ENCODE measurements at regions not wholly inside any gene's neighbourhood (a gene's known extent, or its start where the extent isn't known, plus 50 kb on each side); places are given as distances from the start of the nearest gene placed in this dataset.
"Not testable (repeated sequence)": the region's sequence is repeated elsewhere in the genome, so short reads cannot be mapped to it uniquely, and the experiment has no call there.

- H3K36me3 ChIP-seq (ENCODE audit: control insufficient read depth, insufficient read depth, low read length): no peaks in the 10 kb centered on the region
Observed at GRCh38 chr9:7578951-7579350, 220.6 kb downstream of the DMAC1 start.

DNA sequence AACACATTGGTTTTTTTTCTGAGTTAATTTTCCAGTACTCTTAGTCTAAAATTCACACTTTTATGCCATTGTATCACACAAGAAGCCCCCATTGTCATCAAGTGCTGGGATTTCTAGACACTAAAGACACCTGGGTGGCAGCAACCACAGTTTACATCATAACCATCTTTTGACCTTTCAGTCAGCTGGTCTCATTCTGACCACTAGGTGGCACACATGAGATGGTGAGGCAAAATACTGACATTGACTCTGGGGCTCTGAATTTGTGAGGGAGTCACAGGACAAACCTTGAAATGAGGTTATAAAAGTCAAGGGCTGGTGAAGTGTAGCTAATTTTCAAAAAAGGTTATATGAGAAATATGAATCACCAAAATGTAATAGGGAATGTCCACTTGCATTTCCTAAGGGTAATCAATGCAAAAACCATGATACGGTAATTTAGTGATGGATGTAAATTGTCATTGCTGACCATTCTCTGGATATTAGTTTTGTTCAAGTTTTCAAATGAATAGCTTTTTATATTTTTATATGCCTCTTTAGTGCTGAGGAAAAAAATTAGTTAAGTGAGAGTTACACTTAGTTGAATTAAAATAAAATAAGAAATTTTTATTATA lies 229.4 kb downstream of the DMAC1 start:
- no peak overlapping the region for H3K4me3 ChIP-seq (ENCODE audit: low read depth, low read length)
- H3K36me3 ChIP-seq (ENCODE audit: control insufficient read depth, insufficient read depth, low read length): no peaks in the 10 kb centered on the region
- H3K9ac ChIP-seq (ENCODE audit: low read depth, low read length): no peak overlapping the region
- peaks cover 4% of the 10 kb centered on the region for H3K4me1 ChIP-seq (ENCODE audit: control insufficient read depth, insufficient read depth, low read length)
- no peaks in the 10 kb centered on the region for H3K9me3 ChIP-seq (ENCODE audit: control insufficient read depth, insufficient read depth, low read length)
- H3K27me3 ChIP-seq (ENCODE audit: control insufficient read depth, insufficient read depth, low read length): no peaks in the 10 kb centered on the region

More at GRCh38 chr9:7578951-7579350, 220.6 kb downstream of the DMAC1 start:
- no peak overlapping the region for H3K9ac ChIP-seq (ENCODE audit: low read depth, low read length)
- H3K27me3 ChIP-seq (ENCODE audit: control insufficient read depth, insufficient read depth, low read length): no peaks in the 10 kb centered on the region
- no peak overlapping the region for H3K4me3 ChIP-seq (ENCODE audit: low read depth, low read length)
- H3K9me3 ChIP-seq (ENCODE audit: control insufficient read depth, insufficient read depth, low read length): no peaks in the 10 kb centered on the region
- no peaks in the 10 kb centered on the region for H3K4me1 ChIP-seq (ENCODE audit: control insufficient read depth, insufficient read depth, low read length)

GRCh38 chr9:7567687-7568086 lies 231.9 kb downstream of the DMAC1 start:
- no peaks in the 10 kb centered on the region for H3K36me3 ChIP-seq (ENCODE audit: control insufficient read depth, insufficient read depth, low read length)
- no peaks in the 10 kb centered on the region for H3K27me3 ChIP-seq (ENCODE audit: control insufficient read depth, insufficient read depth, low read length)
- peaks cover 1% of the 10 kb centered on the region for H3K4me1 ChIP-seq (ENCODE audit: control insufficient read depth, insufficient read depth, low read length)
- no peak overlapping the region for H3K4me3 ChIP-seq (ENCODE audit: low read depth, low read length)
- H3K9ac ChIP-seq (ENCODE audit: low read depth, low read length): no peak overlapping the region
- H3K9me3 ChIP-seq (ENCODE audit: control insufficient read depth, insufficient read depth, low read length): no peaks in the 10 kb centered on the region

- H3K9ac ChIP-seq (ENCODE audit: low read depth, low read length): no peak overlapping the region
Observed at GRCh38 chr9:7561527-7562080, 238.0 kb downstream of the DMAC1 start.

GRCh38 chr9:7560669-7561305 lies 238.8 kb downstream of the DMAC1 start:
- Histone ChIP-seq H3K4me1 (ENCODE audit: control insufficient read depth, insufficient read depth, low read length) (no peaks in the 10 kb centered on the region), H3K36me3 (ENCODE audit: control insufficient read depth, insufficient read depth, low read length) (no peaks in the 10 kb centered on the region), H3K4me3 (ENCODE audit: low read depth, low read length) (no peak overlapping the region), H3K9ac (ENCODE audit: low read depth, low read length) (no peak overlapping the region), H3K9me3 (ENCODE audit: control insufficient read depth, insufficient read depth, low read length) (no peaks in the 10 kb centered on the region), H3K27me3 (ENCODE audit: control insufficient read depth, insufficient read depth, low read length) (no peaks in the 10 kb centered on the region)

More at GRCh38 chr9:7561527-7562080, 238.0 kb downstream of the DMAC1 start:
- no peaks in the 10 kb centered on the region for H3K9me3 ChIP-seq (ENCODE audit: control insufficient read depth, insufficient read depth, low read length)
- H3K4me3 ChIP-seq (ENCODE audit: low read depth, low read length): no peak overlapping the region
- H3K4me1 ChIP-seq (ENCODE audit: control insufficient read depth, insufficient read depth, low read length): no peaks in the 10 kb centered on the region
- no peaks in the 10 kb centered on the region for H3K27me3 ChIP-seq (ENCODE audit: control insufficient read depth, insufficient read depth, low read length)
- no peaks in the 10 kb centered on the region for H3K36me3 ChIP-seq (ENCODE audit: control insufficient read depth, insufficient read depth, low read length)

DNA sequence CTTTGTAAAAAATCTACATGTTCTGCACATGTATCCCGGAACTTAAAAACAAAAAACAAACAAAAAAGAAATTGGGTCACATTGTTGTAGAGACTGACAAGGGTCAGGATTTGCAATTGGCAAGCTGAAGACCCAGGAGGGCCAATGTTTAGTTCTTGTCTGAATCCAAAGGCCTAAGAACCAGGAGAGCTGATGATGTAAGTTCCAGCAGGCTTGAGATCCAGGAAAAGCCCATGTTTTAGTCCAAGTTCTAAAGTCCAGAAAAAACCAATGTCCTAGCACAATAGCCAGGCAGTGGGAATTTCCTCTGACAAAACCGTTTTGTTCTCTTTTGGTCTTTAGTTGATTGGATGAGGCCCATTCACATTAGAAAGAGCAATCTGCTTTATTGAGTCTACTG lies 244.9 kb downstream of the DMAC1 start:
- Histone ChIP-seq H3K9ac (ENCODE audit: low read depth, low read length) (no peak overlapping the region), H3K9me3 (ENCODE audit: control insufficient read depth, insufficient read depth, low read length) (no peaks in the 10 kb centered on the region), H3K36me3 (ENCODE audit: control insufficient read depth, insufficient read depth, low read length) (no peaks in the 10 kb centered on the region), H3K4me3 (ENCODE audit: low read depth, low read length) (no peak overlapping the region), H3K4me1 (ENCODE audit: control insufficient read depth, insufficient read depth, low read length) (no peaks in the 10 kb centered on the region), H3K27me3 (ENCODE audit: control insufficient read depth, insufficient read depth, low read length) (no peaks in the 10 kb centered on the region)

DNA sequence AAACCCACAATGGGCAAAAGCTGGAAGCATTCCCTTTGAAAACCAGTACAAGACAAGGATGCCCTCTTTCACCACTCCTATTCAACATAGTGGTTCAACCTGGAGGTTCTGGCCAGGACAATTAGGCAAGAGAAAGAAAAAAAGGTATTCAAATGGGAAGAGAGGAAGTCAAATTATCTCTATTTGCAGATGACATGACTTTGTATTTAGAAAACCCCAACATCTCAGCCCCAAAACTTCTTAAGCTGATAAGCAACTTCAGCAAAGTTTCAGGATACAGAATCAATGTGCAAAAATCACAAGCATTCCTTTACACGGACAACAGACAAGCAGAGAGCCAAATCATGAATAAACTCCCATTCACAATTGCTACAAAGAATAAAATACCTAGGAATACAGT lies 246.9 kb downstream of the DMAC1 start:
- H3K36me3 ChIP-seq (ENCODE audit: control insufficient read depth, insufficient read depth, low read length); H3K4me3 ChIP-seq (ENCODE audit: low read depth, low read length); H3K9ac ChIP-seq (ENCODE audit: low read depth, low read length); H3K27me3 ChIP-seq (ENCODE audit: control insufficient read depth, insufficient read depth, low read length); H3K4me1 ChIP-seq (ENCODE audit: control insufficient read depth, insufficient read depth, low read length); H3K9me3 ChIP-seq (ENCODE audit: control insufficient read depth, insufficient read depth, low read length): not testable (repeated sequence)

GRCh38 chr9:7549249-7549648 lies 250.3 kb downstream of the DMAC1 start:
- Histone ChIP-seq H3K36me3 (ENCODE audit: control insufficient read depth, insufficient read depth, low read length) (no peaks in the 10 kb centered on the region), H3K27me3 (ENCODE audit: control insufficient read depth, insufficient read depth, low read length) (no peaks in the 10 kb centered on the region), H3K9ac (ENCODE audit: low read depth, low read length) (no peak overlapping the region), H3K4me1 (ENCODE audit: control insufficient read depth, insufficient read depth, low read length) (peaks cover 3% of the 10 kb centered on the region), H3K4me3 (ENCODE audit: low read depth, low read length) (no peak overlapping the region), H3K9me3 (ENCODE audit: control insufficient read depth, insufficient read depth, low read length) (no peaks in the 10 kb centered on the region)

GRCh38 chr9:7546261-7546660 lies 253.3 kb downstream of the DMAC1 start:
- H3K9me3 ChIP-seq (ENCODE audit: control insufficient read depth, insufficient read depth, low read length): no peaks in the 10 kb centered on the region
- H3K36me3 ChIP-seq (ENCODE audit: control insufficient read depth, insufficient read depth, low read length): no peaks in the 10 kb centered on the region
- no peak overlapping the region for H3K4me3 ChIP-seq (ENCODE audit: low read depth, low read length)
- no peak overlapping the region for H3K9ac ChIP-seq (ENCODE audit: low read depth, low read length)
- no peaks in the 10 kb centered on the region for H3K27me3 ChIP-seq (ENCODE audit: control insufficient read depth, insufficient read depth, low read length)
- H3K4me1 ChIP-seq (ENCODE audit: control insufficient read depth, insufficient read depth, low read length): peaks cover 16% of the 10 kb centered on the region

GRCh38 chr9:7545371-7546165 lies 254.0 kb downstream of the DMAC1 start:
- no peak overlapping the region for H3K4me3 ChIP-seq (ENCODE audit: low read depth, low read length)
- peaks cover 16% of the 10 kb centered on the region for H3K4me1 ChIP-seq (ENCODE audit: control insufficient read depth, insufficient read depth, low read length)
- no peaks in the 10 kb centered on the region for H3K9me3 ChIP-seq (ENCODE audit: control insufficient read depth, insufficient read depth, low read length)
- H3K9ac ChIP-seq (ENCODE audit: low read depth, low read length): no peak overlapping the region
- H3K36me3 ChIP-seq (ENCODE audit: control insufficient read depth, insufficient read depth, low read length): no peaks in the 10 kb centered on the region
- no peaks in the 10 kb centered on the region for H3K27me3 ChIP-seq (ENCODE audit: control insufficient read depth, insufficient read depth, low read length)

- H3K36me3 ChIP-seq (ENCODE audit: control insufficient read depth, insufficient read depth, low read length): no peaks in the 10 kb centered on the region
- no peaks in the 10 kb centered on the region for H3K27me3 ChIP-seq (ENCODE audit: control insufficient read depth, insufficient read depth, low read length)
- no peak overlapping the region for H3K9ac ChIP-seq (ENCODE audit: low read depth, low read length)
- no peaks in the 10 kb centered on the region for H3K9me3 ChIP-seq (ENCODE audit: control insufficient read depth, insufficient read depth, low read length)
- peaks cover 13% of the 10 kb centered on the region for H3K4me1 ChIP-seq (ENCODE audit: control insufficient read depth, insufficient read depth, low read length)
- no peak overlapping the region for H3K4me3 ChIP-seq (ENCODE audit: low read depth, low read length)
Observed at GRCh38 chr9:7542693-7543092, 256.9 kb downstream of the DMAC1 start.

Data from iPS-15b (cell line).